ENCODE measurements at regions not wholly inside any gene's neighbourhood (a gene's known extent, or its start where the extent isn't known, plus 50 kb on each side); places are given as distances from the start of the nearest gene placed in this dataset.
"Not testable (repeated sequence)": the region's sequence is repeated elsewhere in the genome, so short reads cannot be mapped to it uniquely, and the experiment has no call there.

DNA sequence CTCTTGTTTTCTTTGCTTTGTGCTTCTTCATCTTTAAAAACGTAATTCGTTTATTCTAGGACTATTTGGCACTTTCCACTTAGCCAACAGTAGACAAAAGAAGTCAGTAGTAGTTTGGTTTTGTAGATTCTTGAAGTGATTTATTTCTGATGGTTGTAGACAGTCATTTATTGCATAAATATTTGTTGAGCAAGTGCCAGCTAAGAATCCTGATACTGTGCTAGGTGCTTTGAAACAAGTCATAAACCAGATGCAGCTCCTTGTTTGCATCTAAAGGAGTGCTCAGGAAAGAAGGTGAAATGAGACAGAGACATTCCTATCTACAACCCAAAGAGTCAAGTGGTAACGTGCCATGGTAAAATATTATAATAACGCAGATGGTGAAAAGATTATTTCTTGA, 469.1 kb downstream of the GJA1 start:
- no peak for DNase-seq (ENCODE audit: low spot score)
- no peak for FAIRE-seq

- no peak for FAIRE-seq
- no peak for DNase-seq (ENCODE audit: low spot score)
Measured at GRCh38 chr6:121912905-121913304, 477.5 kb downstream of the GJA1 start.

DNA sequence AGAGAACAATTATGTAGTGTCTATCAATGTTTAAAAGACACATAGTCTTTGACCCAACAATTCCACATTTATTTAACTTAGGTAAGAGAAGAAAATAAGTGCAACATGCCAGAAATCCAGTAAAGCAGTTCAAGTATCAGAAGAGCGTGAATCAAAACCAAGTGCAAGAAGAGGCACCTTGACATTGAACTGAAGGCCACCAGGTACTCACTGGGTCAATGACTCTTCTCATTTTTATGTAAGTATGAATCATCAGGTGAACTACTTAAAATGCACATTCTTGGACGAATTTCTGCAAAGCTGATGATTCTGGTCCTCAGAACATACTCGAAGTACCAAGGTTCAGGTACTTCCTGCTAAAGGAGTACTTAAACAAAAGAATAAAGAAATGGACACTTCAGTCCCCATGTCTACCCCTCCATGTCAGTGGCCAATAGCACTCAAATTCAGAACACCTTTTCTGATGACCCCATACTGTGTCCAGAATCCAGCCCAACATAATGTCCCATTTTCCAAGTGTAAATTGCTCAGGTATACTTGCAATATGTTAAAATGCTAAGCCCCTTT, 481.9 kb downstream of the GJA1 start:
- DNase-seq (ENCODE audit: low spot score) (no peak), FAIRE-seq (no peak)

DNA sequence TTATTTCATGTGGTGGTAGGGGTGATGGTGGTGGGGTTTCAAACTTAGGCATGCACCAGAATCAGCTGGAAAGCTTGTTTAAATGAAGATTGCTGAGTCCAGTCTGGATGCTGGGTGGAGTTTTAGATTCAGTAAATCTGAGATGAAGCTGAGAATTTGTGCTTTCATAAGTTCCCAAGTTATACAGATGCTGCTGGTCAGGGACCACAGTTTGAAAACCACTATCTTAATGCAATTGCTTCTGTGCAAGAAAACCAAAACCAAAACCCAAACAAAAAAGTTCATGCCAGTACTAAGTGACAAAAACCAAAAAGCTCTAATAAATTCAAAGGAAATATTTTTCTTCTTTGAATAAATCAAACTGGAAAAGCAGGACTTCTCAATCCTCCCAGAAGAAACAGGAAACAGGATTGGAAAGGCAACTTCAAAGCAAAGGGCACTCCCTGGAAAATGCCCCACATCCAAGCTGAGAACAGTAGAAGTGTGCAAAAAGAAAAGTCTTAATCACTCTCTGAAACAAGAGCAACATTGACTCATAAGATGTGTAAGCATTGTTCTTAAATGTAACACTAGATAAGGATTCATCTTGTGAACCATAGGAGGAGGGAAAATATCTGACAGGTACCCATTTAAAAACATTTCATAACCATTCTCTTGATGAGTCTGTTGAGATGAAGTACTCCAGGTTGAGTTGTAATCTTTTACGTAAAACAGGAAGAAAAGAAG, 481.5 kb upstream of the HSF2 start:
- DNase-seq (ENCODE audit: low spot score), result no peak
- FAIRE-seq, result no peak

DNA sequence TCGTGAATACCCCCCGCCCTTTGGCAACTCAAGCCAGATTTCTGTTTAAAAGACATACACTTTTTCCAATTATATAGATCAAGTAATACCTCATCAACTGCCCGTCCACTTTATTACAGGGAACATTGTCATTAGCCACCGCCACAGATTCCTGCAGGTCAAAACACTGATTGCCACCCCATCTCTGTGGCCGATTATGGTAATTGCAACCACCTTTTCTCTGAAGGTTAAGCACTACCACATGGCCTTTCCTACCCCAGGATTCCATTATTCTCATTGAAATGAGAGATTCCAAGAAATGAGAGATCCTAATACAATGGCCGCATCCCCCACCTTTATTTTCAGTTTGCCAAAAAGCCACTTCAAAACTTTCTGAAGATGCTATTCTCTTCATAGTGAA, 478.8 kb upstream of the HSF2 start:
- FAIRE-seq (no peak), DNase-seq (ENCODE audit: low spot score) (no peak)

- FAIRE-seq (no peak), DNase-seq (ENCODE audit: low spot score) (no peak)
Measured at GRCh38 chr6:121925024-121925423, 474.4 kb upstream of the HSF2 start.

- no peak for FAIRE-seq
Measured at GRCh38 chr6:121925534-121926255, 473.8 kb upstream of the HSF2 start.

DNA sequence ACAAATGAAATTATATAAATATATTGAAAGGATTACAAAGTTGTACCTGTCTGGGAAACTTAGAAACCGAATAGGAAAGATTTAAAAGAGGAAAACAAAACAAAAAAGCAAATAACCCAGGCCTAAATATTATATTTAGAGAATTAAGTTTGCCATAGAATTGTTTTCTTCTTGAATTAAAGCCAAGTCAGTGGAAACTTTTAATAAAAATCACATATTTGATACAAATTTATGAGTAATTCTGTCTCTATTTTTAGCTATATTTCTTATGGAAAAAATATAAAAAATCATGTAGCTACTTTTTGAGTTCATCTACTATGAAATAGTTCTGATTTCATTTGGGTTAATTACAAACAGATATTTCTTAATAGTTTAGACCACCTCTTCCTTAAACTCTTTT, 470.2 kb upstream of the HSF2 start:
- FAIRE-seq (no peak), DNase-seq (ENCODE audit: low spot score) (no peak)

More at GRCh38 chr6:121925534-121926255, 473.8 kb upstream of the HSF2 start:
- DNase-seq (ENCODE audit: low spot score), result no peak

DNA sequence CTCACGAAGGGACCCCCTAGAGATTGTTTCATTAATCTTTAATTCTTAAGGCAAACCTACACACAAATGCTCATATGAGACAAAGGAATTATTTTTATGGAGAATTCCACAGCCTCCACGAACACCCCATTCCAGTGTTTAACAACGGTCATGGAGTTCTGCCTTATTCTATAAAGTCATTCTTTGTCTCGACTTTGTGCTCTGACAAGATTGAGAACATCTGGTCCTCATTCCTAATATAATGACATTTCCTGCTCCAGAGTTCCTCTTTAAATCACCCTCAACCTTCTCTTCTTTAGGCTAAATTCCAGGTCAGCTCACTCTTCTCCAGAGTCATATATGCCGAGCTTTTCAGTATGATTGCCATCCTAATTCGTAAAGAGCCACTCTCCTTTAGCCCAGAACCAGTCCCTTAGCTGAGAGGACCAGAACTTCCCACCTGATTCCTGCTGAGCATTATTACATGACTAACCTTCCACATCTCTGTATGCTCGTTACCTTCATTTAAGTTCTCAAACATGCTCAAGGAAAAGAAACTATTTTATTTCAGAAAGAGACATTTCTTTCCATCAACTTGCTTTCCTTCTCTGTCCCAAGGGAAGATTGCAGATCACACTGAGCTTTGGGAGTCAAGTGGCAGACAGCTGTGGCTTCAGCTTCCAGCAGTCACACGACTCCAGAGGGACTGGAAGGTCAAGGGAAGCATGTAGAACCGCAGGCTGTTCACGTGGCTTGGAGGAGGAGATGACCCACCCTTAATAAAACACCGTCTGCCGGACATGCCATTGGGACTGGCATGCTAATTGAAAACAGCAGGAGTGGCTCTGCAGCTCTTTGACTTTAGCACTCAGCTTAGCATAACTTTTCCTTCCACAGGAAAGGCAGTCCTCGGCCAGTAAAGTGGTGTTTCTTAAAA, 467.1 kb upstream of the HSF2 start:
- peak; percentile 78 for FAIRE-seq
- DNase-seq (ENCODE audit: low spot score), result peak; percentile 30

- FAIRE-seq (no peak), DNase-seq (ENCODE audit: low spot score) (no peak)
Measured at GRCh38 chr6:121934451-121934850, 465.0 kb upstream of the HSF2 start.

- FAIRE-seq (no peak), DNase-seq (ENCODE audit: low spot score) (no peak)
Measured at GRCh38 chr6:121940728-121941127, 458.7 kb upstream of the HSF2 start.

- DNase-seq (ENCODE audit: low spot score), result no peak
- FAIRE-seq, result no peak
Measured at GRCh38 chr6:121944354-121944753, 455.1 kb upstream of the HSF2 start.

DNA sequence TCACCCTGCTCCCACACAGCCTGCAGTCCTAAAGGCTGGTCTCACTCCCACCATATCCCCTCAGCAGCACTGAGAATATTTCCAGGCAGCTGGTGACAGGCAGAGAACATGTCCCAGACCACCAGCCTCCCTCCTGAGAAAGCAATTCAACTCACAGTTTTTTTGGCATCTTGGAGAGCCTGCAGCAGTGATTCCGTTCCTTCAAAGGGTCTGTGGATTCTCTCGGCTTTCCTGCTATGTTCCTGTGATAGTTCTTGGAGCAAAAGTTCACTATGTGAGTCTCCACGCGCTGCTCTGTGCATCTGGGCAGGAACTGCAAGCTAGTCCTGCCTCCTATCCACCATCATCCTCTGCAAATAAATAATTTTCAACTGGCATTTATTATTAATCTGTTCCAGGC, 448.3 kb upstream of the HSF2 start:
- no peak for DNase-seq (ENCODE audit: low spot score)
- FAIRE-seq, result no peak

- FAIRE-seq (no peak), DNase-seq (ENCODE audit: low spot score) (peak; percentile 47)
Measured at GRCh38 chr6:121951918-121952379, 447.5 kb upstream of the HSF2 start.

GRCh38 chr6:121955401-121955800, 444.1 kb upstream of the HSF2 start:
- not testable (repeated sequence) for FAIRE-seq; DNase-seq (ENCODE audit: low spot score)

DNA sequence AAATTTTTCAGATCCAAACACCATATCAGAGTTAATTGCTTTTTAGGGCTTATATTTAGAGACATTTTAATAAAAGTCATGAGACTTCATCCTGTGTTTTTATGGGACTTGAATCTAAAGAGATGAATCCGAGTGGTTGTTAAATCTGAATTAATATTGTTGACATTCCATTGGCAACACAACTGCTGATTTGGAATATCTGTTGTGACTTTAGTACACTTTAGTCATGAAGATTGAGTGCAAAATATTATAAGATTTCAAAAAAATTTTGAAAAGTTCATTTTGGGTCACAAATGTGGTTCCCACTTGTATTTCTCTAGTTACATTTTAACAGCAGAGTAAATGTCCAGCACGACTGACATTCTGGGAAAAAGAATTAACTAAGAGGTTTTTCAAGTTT, 442.7 kb upstream of the HSF2 start:
- no peak for FAIRE-seq
- DNase-seq (ENCODE audit: low spot score), result no peak

DNA sequence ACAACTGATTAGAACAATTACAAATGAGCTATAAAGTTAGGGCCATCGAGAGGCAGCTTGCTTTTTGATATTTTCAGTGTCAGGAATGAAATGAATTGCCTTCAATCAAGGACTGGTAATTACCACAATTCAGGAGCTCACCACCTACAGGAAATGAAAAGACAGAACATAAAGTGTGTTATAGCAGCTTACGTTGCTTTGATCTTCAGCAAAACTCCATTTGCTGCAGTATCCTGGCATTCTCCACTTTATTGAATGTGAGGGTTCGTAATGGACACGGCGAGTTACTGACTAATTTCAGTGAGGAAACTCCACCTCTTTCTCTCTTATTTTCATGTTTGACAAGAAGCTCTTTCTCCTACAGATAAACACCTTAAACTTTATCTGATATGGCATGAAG, 440.0 kb upstream of the HSF2 start:
- DNase-seq (ENCODE audit: low spot score) (no peak), FAIRE-seq (no peak)

GRCh38 chr6:121961619-121962125, 437.8 kb upstream of the HSF2 start:
- no peak for FAIRE-seq
- no peak for DNase-seq (ENCODE audit: low spot score)

GRCh38 chr6:121963826-121964225, 435.6 kb upstream of the HSF2 start:
- DNase-seq (ENCODE audit: low spot score) (no peak), FAIRE-seq (no peak)

DNA sequence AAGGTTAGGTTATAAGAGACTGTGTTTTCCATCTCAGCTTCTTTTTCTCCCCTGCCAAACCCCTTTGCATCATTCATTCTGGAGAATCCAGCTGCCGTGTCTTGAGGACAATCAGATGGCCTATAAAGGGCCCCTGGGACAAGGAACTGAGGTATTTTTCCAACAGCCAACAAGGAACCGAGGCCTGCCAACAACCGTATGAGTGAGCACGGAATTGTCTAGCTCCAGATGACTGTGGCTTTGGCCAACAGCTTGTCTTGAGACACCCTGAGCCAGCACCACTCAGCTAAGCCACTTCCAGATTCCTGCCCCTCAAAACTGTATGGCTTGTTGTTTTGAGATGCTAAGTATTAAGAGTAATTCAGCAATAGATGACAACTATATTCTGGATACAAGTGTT, 433.7 kb upstream of the HSF2 start:
- FAIRE-seq (no peak), DNase-seq (ENCODE audit: low spot score) (no peak)

DNA sequence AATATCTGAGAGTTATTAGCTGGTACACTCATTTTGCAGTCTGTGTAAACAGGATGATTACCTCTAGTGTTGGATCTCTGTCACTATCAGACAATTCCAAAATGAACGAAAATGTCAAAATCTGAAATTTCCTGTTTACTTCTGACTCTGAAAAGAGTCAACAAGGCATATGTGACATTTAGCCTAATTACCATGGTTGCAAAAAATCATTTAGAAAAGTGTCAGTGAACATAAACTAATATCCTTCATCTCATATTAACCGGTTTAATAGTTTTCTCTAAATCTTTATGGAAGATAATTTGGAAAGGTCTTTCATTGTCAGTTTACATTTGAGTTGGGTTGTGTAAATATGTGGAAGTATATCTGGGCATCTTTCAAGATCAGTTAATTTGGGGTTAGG, 431.8 kb upstream of the HSF2 start:
- FAIRE-seq (no peak), DNase-seq (ENCODE audit: low spot score) (no peak)

Data from urothelium cell line (cell line).